Skeletal muscle cell (primary cell): ENCODE measurements at regions not wholly inside any gene's neighbourhood (a gene's known extent, or its start where the extent isn't known, plus 50 kb on each side); places are given as distances from the start of the nearest gene placed in this dataset.

Source experiments
- DNase-seq: peaks from one replicate; pipeline ENCODE4 v3.0.0-alpha.2; 2010; ENCODE audit warnings: low read depth
- H3K4me3 ChIP-seq: 2 replicates; pipeline ENCODE4 v1.5.1; 2011; ENCODE audit warnings: low read depth, mild to moderate bottlenecking, control low read depth, low read length, moderate library complexity

- H3K4me3 ChIP-seq: no peak overlapping the region
- no peak for DNase-seq
Observed at GRCh38 chr2:58973811-58974281, 732.7 kb upstream of the FANCL start.

DNA sequence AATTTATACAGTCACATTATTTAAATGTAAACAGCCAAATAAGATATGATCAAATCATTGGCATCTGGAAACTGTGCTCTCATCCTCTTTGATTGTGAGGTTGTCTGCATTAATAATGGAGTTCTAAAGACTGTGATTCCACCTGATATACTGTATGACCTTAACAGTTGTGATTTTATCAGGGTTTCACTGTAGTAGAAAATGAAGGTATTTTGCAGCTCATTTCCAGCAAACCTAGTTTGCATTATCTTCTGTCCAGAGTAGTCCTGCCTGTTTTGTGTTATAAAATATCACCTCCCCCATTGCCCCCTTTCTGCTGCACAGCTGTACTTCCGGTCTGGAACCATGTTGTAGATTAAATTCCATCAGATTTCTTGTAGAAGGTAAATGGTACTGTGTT, 731.6 kb upstream of the FANCL start:
- no peak for DNase-seq
- no peak overlapping the region for H3K4me3 ChIP-seq

- no peak overlapping the region for H3K4me3 ChIP-seq
- DNase-seq: no peak
Observed at GRCh38 chr2:58971511-58972360, 730.6 kb upstream of the FANCL start.

DNA sequence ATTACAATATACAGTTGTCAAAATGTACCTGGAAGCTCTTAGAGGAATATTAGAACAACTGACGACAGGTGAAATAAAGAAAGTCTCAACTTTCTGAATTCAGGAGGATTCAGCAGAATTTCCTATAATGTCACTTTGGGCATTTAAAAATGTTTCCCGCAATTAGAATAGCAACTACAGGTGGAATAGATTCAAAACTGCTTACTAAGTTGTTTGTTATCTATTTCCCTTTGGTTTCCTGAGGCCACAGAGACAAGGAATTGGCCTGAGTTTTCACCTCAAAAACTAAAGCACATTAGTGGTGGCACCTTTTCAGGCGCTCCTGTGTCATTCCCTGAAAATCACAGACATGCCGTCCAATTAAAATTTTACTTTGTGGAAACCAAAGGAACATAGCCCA, 729.2 kb upstream of the FANCL start:
- no peak for DNase-seq
- no peak overlapping the region for H3K4me3 ChIP-seq

GRCh38 chr2:58968885-58969284, 727.8 kb upstream of the FANCL start:
- DNase-seq: no peak
- no peak overlapping the region for H3K4me3 ChIP-seq

DNA sequence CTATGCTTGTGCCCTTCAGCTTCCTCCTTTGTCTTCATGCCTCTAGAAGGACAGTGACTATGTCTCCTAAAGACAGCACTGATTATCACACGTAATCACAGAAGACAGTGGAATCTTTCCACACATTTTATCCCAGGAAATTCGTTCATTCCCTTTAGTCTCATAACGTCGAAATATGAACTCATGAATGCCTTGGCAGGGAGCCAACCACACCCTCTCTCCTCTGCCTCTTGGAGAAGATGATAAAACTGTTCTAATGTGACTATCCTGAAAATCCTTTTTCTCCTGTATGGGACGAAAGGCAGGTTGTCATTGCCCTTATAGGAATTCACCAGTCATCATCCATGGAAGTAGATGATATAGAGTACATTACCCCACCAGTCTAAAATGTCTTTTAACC, 726.6 kb upstream of the FANCL start:
- H3K4me3 ChIP-seq: no peak overlapping the region
- DNase-seq: no peak

DNA sequence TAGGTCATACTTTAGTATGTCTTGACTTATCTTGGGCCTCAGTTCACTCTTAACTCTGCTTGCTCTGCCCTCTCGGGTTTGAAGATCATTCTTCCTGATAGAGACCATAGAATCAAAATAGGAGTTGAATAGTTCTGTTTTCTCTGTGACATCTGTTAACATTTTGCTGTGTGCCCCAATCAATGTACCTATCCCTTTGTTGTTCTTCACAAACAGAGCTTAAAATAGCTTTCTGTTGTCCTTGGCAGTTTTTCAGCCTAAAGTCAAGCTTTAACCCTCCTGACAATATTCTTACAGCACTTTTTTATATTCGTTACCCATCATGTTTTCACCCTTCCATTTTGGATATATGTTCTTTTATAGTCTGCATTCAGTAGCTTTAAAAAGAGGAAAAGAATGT, 724.5 kb upstream of the FANCL start:
- H3K4me3 ChIP-seq: no peak overlapping the region
- no peak for DNase-seq

- DNase-seq: no peak
- no peak overlapping the region for H3K4me3 ChIP-seq
Observed at GRCh38 chr2:58959996-58960395, 718.9 kb upstream of the FANCL start.

GRCh38 chr2:58957188-58957840, 716.2 kb upstream of the FANCL start:
- DNase-seq: no peak
- H3K4me3 ChIP-seq: no peak overlapping the region

GRCh38 chr2:58954880-58955385, 713.8 kb upstream of the FANCL start:
- no peak for DNase-seq

GRCh38 chr2:58951722-58952121, 710.6 kb upstream of the FANCL start:
- no peak overlapping the region for H3K4me3 ChIP-seq
- DNase-seq: no peak

More at GRCh38 chr2:58954880-58955385, 713.8 kb upstream of the FANCL start:
- H3K4me3 ChIP-seq: no peak overlapping the region

GRCh38 chr2:58950795-58951462, 709.8 kb upstream of the FANCL start:
- no peak for DNase-seq
- no peak overlapping the region for H3K4me3 ChIP-seq

DNA sequence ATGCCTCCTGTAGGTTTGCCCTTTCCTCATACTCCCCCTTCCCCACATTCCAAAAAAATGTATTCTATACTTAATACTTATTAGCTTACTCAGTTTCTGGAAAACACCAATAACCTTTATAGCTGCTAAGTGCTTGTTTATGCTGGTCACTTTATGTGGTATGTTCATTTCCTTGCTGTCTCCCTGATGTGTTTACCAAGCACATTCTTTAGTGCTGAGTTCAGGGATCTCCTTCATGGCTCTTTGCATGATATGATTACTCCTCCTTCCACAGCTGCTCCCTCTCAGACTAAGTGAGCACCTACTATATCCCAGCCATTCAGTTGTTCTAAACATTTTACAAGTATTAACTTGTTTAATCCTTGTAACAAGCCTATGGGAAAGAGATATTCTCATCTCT, 698.3 kb upstream of the FANCL start:
- no peak overlapping the region for H3K4me3 ChIP-seq
- DNase-seq: no peak

GRCh38 chr2:58938988-58939387, 697.9 kb upstream of the FANCL start:
- no peak for DNase-seq
- no peak overlapping the region for H3K4me3 ChIP-seq

- no peak overlapping the region for H3K4me3 ChIP-seq
- DNase-seq: no peak
Observed at GRCh38 chr2:58932801-58933200, 691.7 kb upstream of the FANCL start.

- H3K4me3 ChIP-seq: no peak overlapping the region
- DNase-seq: no peak
Observed at GRCh38 chr2:58930537-58930936, 689.4 kb upstream of the FANCL start.

DNA sequence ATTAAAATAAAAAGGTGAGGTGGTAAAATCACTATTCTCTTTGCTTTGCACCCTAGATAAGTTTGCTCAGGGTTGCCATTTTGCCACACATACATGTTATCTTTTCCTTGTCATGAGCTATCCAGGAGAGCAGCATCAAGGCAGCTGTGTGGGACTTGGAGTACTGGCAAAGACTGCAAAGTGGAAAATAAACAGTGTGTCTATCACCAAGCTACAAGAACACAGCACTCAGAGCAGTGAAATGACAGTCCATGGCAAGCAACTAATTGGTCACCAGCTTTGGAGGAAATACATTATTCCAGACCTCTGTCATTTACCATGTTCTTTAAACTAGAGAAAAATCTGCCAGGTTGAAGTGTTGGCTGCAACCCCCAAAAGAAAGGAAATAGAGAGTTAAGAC, 687.8 kb upstream of the FANCL start:
- DNase-seq: no peak
- H3K4me3 ChIP-seq: no peak overlapping the region

GRCh38 chr2:58928391-58928790, 687.3 kb upstream of the FANCL start:
- no peak for DNase-seq
- no peak overlapping the region for H3K4me3 ChIP-seq

GRCh38 chr2:58926112-58926511, 685.0 kb upstream of the FANCL start:
- no peak overlapping the region for H3K4me3 ChIP-seq
- no peak for DNase-seq

DNA sequence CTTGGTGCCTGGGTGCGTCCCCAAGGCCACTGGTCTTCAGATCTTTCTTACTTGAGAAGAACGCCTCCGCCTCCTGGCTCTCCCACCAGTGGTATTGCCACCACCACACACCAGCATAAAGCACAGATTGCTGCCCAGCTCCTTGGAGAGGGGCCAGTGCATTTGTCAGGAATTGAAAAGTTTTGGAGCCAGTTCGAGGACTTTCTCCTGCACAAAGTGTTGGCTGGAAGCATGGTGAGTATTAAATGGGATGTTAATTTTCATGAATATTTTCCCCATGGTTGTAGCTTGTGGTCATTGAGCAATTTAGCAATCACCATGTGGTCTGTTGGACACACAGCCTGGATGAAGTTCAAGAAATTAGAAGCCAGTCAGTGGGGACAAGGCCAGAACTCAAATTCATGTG, 684.6 kb upstream of the FANCL start:
- peak; percentile 67 for DNase-seq
- H3K4me3 ChIP-seq: no peak overlapping the region
